Gastroesophageal sphincter (tissue), 3 donors: ENCODE measurements at regions not wholly inside any gene's neighbourhood (a gene's known extent, or its start where the extent isn't known, plus 50 kb on each side); places are given as distances from the start of the nearest gene placed in this dataset.
"Not testable (repeated sequence)": the region's sequence is repeated elsewhere in the genome, so short reads cannot be mapped to it uniquely, and the experiment has no call there.

Experiments used
- CTCF ChIP-seq, 4 experiments: fragments of 200-600 bp in 2 of 4; fragments of 450-650 bp in 2 of 4; sonication (generic) in 1 of 4; IDR thresholded peaks; one replicate each; pipeline ENCODE4 v1.5.1; 2017 to 2019; ENCODE audit warnings: antibody characterized with exemption in 4 of 4, mild to moderate bottlenecking in 2 of 4, moderate library complexity in 2 of 4
- POLR2A ChIP-seq, 2 donors: fragments of 450-650 bp; IDR thresholded peaks; one replicate each; pipeline ENCODE4 v1.6.1; 2017; ENCODE audit warnings: antibody characterized with exemption in 2 of 2, mild to moderate bottlenecking in 2 of 2, moderate library complexity in 1 of 2
- POLR2AphosphoS5 ChIP-seq: sonication (generic); formaldehyde crosslinking; IDR thresholded peaks from one replicate; pipeline ENCODE4 v1.6.1; 2017; ENCODE audit warnings: antibody characterized with exemption

- TF ChIP-seq CTCF (IDR thresholded peaks at IDR 0.05); POLR2A (IDR thresholded peaks at IDR 0.05); POLR2AphosphoS5: not testable (repeated sequence)
Measured at GRCh38 chrY:21706611-21707010, 171.9 kb downstream of the RBMY1A1 start.
